Neural progenitor cell (in vitro differentiated cells): ENCODE measurements at regions not wholly inside any gene's neighbourhood (a gene's known extent, or its start where the extent isn't known, plus 50 kb on each side); places are given as distances from the start of the nearest gene placed in this dataset.
A peak's percentile ranks its signal among the peaks of the same experiment; 100 is the strongest.

Experiments used
- DNase-seq: peaks from one replicate; pipeline ENCODE4 v3.0.0-alpha.2; 2016; ENCODE audit warnings: low spot score
- H2AFZ ChIP-seq: fragments of 200-600 bp; sonication (generic); replicated peaks from 2 replicates; pipeline ENCODE4 v1.6.1; 2016; ENCODE audit warnings: antibody characterized with exemption
- H3F3A ChIP-seq: fragments of 200-600 bp; sonication (generic); 2 replicates; pipeline ENCODE4 v1.6.1; 2016; ENCODE audit warnings: antibody characterized with exemption, low read depth
- H3K27ac ChIP-seq: fragments of 200-600 bp; sonication (generic); 2 replicates; pipeline ENCODE4 v1.5.1; 2016; ENCODE audit warnings: mild to moderate bottlenecking
- H3K27me3 ChIP-seq: fragments of 200-600 bp; sonication (generic); 2 replicates; pipeline ENCODE4 v1.6.1; 2016; ENCODE audit warnings: mild to moderate bottlenecking, moderate library complexity
- H3K36me3 ChIP-seq: fragments of 200-600 bp; sonication (generic); 2 replicates; pipeline ENCODE4 v1.5.1; 2016
- H3K4me1 ChIP-seq: fragments of 200-600 bp; sonication (generic); 2 replicates; pipeline ENCODE4 v1.6.1; 2016; ENCODE audit warnings: mixed run types
- H3K4me2 ChIP-seq: fragments of 200-600 bp; sonication (generic); 2 replicates; pipeline ENCODE4 v1.6.1; 2016
- H3K4me3 ChIP-seq: fragments of 200-600 bp; sonication (generic); 2 replicates; pipeline ENCODE4 v1.5.1; 2016
- H3K79me2 ChIP-seq: fragments of 200-600 bp; sonication (generic); 2 replicates; pipeline ENCODE4 v1.6.1; 2016; ENCODE audit warnings: low read depth
- H3K9ac ChIP-seq: fragments of 200-600 bp; sonication (generic); 2 replicates; pipeline ENCODE4 v1.6.1; 2016
- H3K9me3 ChIP-seq: fragments of 200-600 bp; sonication (generic); 2 replicates; pipeline ENCODE4 v1.5.1; 2016; ENCODE audit warnings: low read depth
- H4K20me1 ChIP-seq: fragments of 200-600 bp; sonication (generic); 2 replicates; pipeline ENCODE4 v1.6.1; 2016; ENCODE audit warnings: low read depth
- H3K27ac Mint-ChIP-seq: 3 replicates; pipeline ENCODE4 v1.8.0; 2021; ENCODE audit warnings: mixed read lengths
- H3K27me3 Mint-ChIP-seq: 2 replicates; pipeline ENCODE4 v1.8.0; 2022; ENCODE audit warnings: low read depth, mild to moderate bottlenecking, inconsistent platforms, moderate library complexity, mixed read lengths; ENCODE audit not compliant: insufficient read depth
- H3K36me3 Mint-ChIP-seq: 3 replicates; pipeline ENCODE4 v1.8.0; 2021; ENCODE audit warnings: mixed read lengths
- H3K4me1 Mint-ChIP-seq: 3 replicates; pipeline ENCODE4 v1.8.0; 2021; ENCODE audit warnings: mixed read lengths
- H3K4me3 Mint-ChIP-seq: 3 replicates; pipeline ENCODE4 v1.8.0; 2021; ENCODE audit warnings: mild to moderate bottlenecking, moderate library complexity, mixed read lengths
- H3K9me3 Mint-ChIP-seq: 3 replicates; pipeline ENCODE4 v1.8.0; 2020; ENCODE audit warnings: mixed read lengths
- EZH2 ChIP-seq: fragments of 200-600 bp; sonication (generic); IDR thresholded peaks from 2 replicates; pipeline ENCODE4 v1.6.1; 2017; ENCODE audit warnings: antibody characterized with exemption, mild to moderate bottlenecking, moderate library complexity
- EZH2phosphoT487 ChIP-seq: fragments of 200-600 bp; sonication (generic); IDR thresholded peaks from 2 replicates; pipeline ENCODE4 v1.6.1; 2017; ENCODE audit warnings: antibody characterized with exemption
- TF ChIP-seq, protein P1 (sequence below): fragments of 200-600 bp; sonication (generic); IDR thresholded peaks from 2 replicates; pipeline ENCODE4 v1.5.1; 2017; ENCODE audit warnings: antibody characterized with exemption, mild to moderate bottlenecking

DNA sequence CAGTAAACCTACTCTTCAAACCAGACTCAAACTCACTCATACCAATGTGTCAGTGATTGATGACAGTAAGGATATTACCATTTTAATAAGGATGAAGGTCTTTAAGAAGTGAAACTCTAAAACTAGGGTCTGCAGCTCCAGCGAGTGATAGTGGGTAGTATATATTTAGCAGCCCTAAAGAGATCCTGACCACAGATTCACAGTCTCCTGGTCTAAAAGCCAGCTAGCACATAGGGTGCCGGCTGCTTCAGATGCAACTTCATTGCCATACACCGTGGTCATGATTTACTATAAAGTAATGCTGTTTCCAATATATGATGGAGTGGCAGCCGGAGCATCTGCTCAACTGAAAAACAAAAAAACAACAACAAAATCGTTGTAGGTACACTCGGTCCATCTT is 99.6 kb upstream of the MDM1 start:
- Histone ChIP-seq H4K20me1 (no peaks in the 10 kb centered on the region), H3K9me3 (peaks cover 5% of the 10 kb centered on the region), H3K9ac (no peak overlapping the region), H2AFZ (no peak overlapping the region), H3K4me1 (peaks cover 14% of the 10 kb centered on the region), H3K27me3 (no peaks in the 10 kb centered on the region), H3K36me3 (no peaks in the 10 kb centered on the region), H3K79me2 (no peaks in the 10 kb centered on the region), H3F3A (no peaks in the 10 kb centered on the region), H3K27ac (no peak overlapping the region), H3K4me3 (no peak overlapping the region), H3K4me2 (no peak overlapping the region)
- H3K9me3 Mint-ChIP-seq, result peaks cover 3% of the 10 kb centered on the region
- H3K36me3 Mint-ChIP-seq, result no peaks in the 10 kb centered on the region
- H3K4me3 Mint-ChIP-seq, result peak overlapping the region; percentile 38
- TF ChIP-seq, protein P1, sequence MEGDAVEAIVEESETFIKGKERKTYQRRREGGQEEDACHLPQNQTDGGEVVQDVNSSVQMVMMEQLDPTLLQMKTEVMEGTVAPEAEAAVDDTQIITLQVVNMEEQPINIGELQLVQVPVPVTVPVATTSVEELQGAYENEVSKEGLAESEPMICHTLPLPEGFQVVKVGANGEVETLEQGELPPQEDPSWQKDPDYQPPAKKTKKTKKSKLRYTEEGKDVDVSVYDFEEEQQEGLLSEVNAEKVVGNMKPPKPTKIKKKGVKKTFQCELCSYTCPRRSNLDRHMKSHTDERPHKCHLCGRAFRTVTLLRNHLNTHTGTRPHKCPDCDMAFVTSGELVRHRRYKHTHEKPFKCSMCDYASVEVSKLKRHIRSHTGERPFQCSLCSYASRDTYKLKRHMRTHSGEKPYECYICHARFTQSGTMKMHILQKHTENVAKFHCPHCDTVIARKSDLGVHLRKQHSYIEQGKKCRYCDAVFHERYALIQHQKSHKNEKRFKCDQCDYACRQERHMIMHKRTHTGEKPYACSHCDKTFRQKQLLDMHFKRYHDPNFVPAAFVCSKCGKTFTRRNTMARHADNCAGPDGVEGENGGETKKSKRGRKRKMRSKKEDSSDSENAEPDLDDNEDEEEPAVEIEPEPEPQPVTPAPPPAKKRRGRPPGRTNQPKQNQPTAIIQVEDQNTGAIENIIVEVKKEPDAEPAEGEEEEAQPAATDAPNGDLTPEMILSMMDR, result no peak
- TF ChIP-seq EZH2, result no peak
- no peak for TF ChIP-seq EZH2phosphoT487
- no peak for DNase-seq
- H3K27me3 Mint-ChIP-seq, result peaks cover 9% of the 10 kb centered on the region
- H3K27ac Mint-ChIP-seq, result peak overlapping the region; percentile 88
- H3K4me1 Mint-ChIP-seq, result peaks cover 24% of the 10 kb centered on the region

DNA sequence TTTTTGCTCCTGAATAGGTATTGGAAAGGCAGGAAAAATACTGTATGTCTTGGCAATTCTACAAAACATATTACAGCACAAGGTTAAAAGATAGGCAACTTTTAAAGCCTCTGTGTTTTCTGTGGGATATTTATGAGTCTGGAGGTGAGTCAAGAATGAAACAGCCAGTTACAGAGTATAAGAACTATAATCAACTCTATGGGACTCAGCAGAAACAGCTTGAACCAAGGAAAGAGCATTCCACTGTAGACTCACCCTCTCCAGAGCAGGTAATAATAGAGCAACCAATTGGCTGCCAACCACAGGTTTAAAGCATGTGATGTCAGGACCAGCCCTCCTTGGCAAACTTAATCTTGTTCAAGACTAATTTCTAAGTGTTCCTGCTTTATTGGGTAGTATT is 100.5 kb upstream of the MDM1 start:
- H3K27ac ChIP-seq, result no peak overlapping the region
- no peak overlapping the region for H3K4me3 Mint-ChIP-seq
- no peaks in the 10 kb centered on the region for H3K27me3 ChIP-seq
- no peaks in the 10 kb centered on the region for H4K20me1 ChIP-seq
- H3K9me3 ChIP-seq, result peaks cover 5% of the 10 kb centered on the region
- no peak overlapping the region for H3K9ac ChIP-seq
- H3K36me3 Mint-ChIP-seq, result no peaks in the 10 kb centered on the region
- TF ChIP-seq EZH2 (no peak), EZH2phosphoT487 (no peak)
- no peaks in the 10 kb centered on the region for H3F3A ChIP-seq
- H3K4me3 ChIP-seq, result no peak overlapping the region
- peaks cover 9% of the 10 kb centered on the region for H3K27me3 Mint-ChIP-seq
- peaks cover 24% of the 10 kb centered on the region for H3K4me1 Mint-ChIP-seq
- peaks cover 14% of the 10 kb centered on the region for H3K4me1 ChIP-seq
- DNase-seq, result no peak
- H3K27ac Mint-ChIP-seq, result no peak overlapping the region
- no peaks in the 10 kb centered on the region for H3K79me2 ChIP-seq
- no peak overlapping the region for H2AFZ ChIP-seq
- H3K4me2 ChIP-seq, result no peak overlapping the region
- H3K9me3 Mint-ChIP-seq, result peaks cover 3% of the 10 kb centered on the region
- no peaks in the 10 kb centered on the region for H3K36me3 ChIP-seq

DNA sequence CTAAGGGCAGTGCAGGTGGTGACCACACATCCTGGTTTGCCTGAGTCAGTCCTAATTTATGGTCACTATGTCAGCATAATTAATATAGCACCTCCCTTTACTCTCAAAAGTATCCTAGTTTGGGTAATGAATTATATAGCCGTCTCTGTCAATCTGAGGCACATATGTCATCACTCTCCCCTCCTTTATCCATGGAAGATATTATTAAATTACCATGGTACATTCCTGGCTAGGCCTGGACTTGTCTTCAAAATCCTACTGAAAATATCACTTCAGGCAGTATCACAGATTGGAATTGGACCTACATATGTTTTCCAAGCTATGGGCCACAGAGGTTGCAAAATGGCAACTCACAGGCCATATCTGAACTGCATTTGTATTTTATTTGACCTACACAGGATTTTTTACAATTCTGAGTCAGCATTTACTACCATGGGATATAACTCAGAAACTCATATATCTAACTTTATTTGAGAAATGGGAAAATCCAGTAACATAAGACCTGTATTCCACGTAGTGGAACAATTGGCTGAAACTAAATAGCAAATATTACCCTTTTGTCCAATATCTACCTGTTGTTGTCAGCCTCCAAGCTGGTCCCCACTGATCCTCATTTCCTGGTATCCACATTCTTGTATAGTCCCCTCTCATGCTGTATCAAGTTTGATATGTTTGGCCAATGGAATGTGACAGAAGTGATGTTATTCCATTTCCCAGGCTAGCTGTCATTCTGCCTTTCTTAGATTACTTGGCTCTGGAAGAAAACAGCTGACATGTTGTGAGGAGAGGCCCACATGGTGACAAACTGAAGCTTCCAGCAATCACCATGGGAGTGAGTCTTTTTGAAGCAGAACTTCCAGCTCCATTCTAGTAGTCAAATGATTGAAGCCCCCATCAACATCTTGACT is 102.5 kb upstream of the MDM1 start:
- H3K4me1 ChIP-seq, result peaks cover 21% of the 10 kb centered on the region
- no peak overlapping the region for H3K27ac Mint-ChIP-seq

More for the DNA sequence above, 102.5 kb upstream of the MDM1 start:
- Histone ChIP-seq H3K79me2 (no peaks in the 10 kb centered on the region), H4K20me1 (no peaks in the 10 kb centered on the region), H3K9me3 (peaks cover 5% of the 10 kb centered on the region), H2AFZ (no peak overlapping the region), H3K36me3 (no peaks in the 10 kb centered on the region), H3K27me3 (no peaks in the 10 kb centered on the region), H3F3A (no peaks in the 10 kb centered on the region), H3K4me2 (no peak overlapping the region), H3K27ac (no peak overlapping the region), H3K9ac (no peak overlapping the region), H3K4me3 (no peak overlapping the region)
- H3K36me3 Mint-ChIP-seq, result no peaks in the 10 kb centered on the region
- H3K9me3 Mint-ChIP-seq, result peaks cover 3% of the 10 kb centered on the region
- H3K4me1 Mint-ChIP-seq, result peaks cover 18% of the 10 kb centered on the region
- TF ChIP-seq EZH2phosphoT487 (no peak), EZH2 (no peak)
- TF ChIP-seq, protein P1, result no peak
- DNase-seq, result no peak
- H3K27me3 Mint-ChIP-seq, result peaks cover 9% of the 10 kb centered on the region
- no peak overlapping the region for H3K4me3 Mint-ChIP-seq
